IMR-90 (cell line): ENCODE measurements at regions not wholly inside any gene's neighbourhood (a gene's known extent, or its start where the extent isn't known, plus 50 kb on each side); places are given as distances from the start of the nearest gene placed in this dataset.

Experiments
- ATAC-seq: fragments of 200-7000 bp; cut with Tn5 transposase; 2 replicates; pipeline ENCODE4 v1.9.1; 2020; ENCODE audit warnings: low read depth, mild to moderate bottlenecking, moderate library complexity
- BruUV-seq: library from RNA; stranded (reverse); fragments of 400-500 nt; replicated peaks from 2 replicates; lab custom pipeline; 2021; lab: Mats Ljungman, UMichigan
- CTCF ChIA-PET: fragments of 300-600 bp; formaldehyde crosslinking; extraction: SDS; loops from one replicate; lab custom pipeline; 2021; ENCODE audit warnings: antibody characterized with exemption; lab: Yijun Ruan, JAX
- POLR2A ChIA-PET: fragments of 300-600 bp; sonication (Branson Sonifier 250); formaldehyde crosslinking; loops from one replicate; lab custom pipeline; 2022; ENCODE audit warnings: antibody characterized with exemption; ENCODE audit not compliant: unreplicated experiment; lab: Charles Lee
- DNase-seq: peaks from one replicate; pipeline ENCODE4 v3.0.0; 2013
- H2AFZ ChIP-seq: replicated peaks from 2 replicates; pipeline ENCODE3; 2013; ENCODE audit warnings: low read length, mild to moderate bottlenecking; ENCODE audit not compliant: poor library complexity
- H2AK5ac ChIP-seq: 2 replicates; pipeline ENCODE4 v1.6.1; 2013; ENCODE audit warnings: low read depth, low read length, inconsistent platforms
- H2AK9ac ChIP-seq: replicated peaks from 2 replicates; pipeline ENCODE3; 2013; ENCODE audit warnings: mild to moderate bottlenecking, low read depth, low read length, moderate library complexity; ENCODE audit not compliant: poor library complexity
- H2BK120ac ChIP-seq: 2 replicates; pipeline ENCODE4 v1.6.1; 2013; ENCODE audit warnings: low read depth, low read length, inconsistent platforms
- H2BK15ac ChIP-seq: 3 replicates; pipeline ENCODE4 v1.6.1; 2013; ENCODE audit warnings: low read depth, low read length, inconsistent platforms
- H2BK20ac ChIP-seq: 2 replicates; pipeline ENCODE4 v1.6.1; 2013; ENCODE audit warnings: low read depth, mild to moderate bottlenecking, inconsistent platforms, low read length, moderate library complexity
- H2BK5ac ChIP-seq: 2 replicates; pipeline ENCODE4 v1.6.1; 2013; ENCODE audit warnings: mild to moderate bottlenecking, low read depth, low read length, inconsistent platforms; ENCODE audit not compliant: poor library complexity, severe bottlenecking
- H3K14ac ChIP-seq: replicated peaks from 2 replicates; pipeline ENCODE4 v1.6.1; 2013; ENCODE audit warnings: low read depth, low read length, inconsistent platforms
- H3K18ac ChIP-seq: 2 replicates; pipeline ENCODE4 v1.6.1; 2013; ENCODE audit warnings: low read depth, low read length, control low read depth
- H3K23ac ChIP-seq: 2 replicates; pipeline ENCODE4 v1.6.1; 2013; ENCODE audit warnings: low read depth, low read length, inconsistent platforms
- H3K27ac ChIP-seq: 2 replicates; pipeline ENCODE4 v1.5.1; 2013; ENCODE audit warnings: mild to moderate bottlenecking, control low read depth, low read length; ENCODE audit not compliant: insufficient read depth
- H3K27me3 ChIP-seq: 2 replicates; pipeline ENCODE4 v1.6.1; 2013; ENCODE audit warnings: low read length; ENCODE audit not compliant: control insufficient read depth, insufficient read depth
- H3K36me3 ChIP-seq: 2 replicates; pipeline ENCODE4 v1.6.1; 2013; ENCODE audit warnings: low read length, mixed read lengths; ENCODE audit not compliant: control insufficient read depth, insufficient read depth
- H3K4ac ChIP-seq: 2 replicates; pipeline ENCODE4 v1.6.1; 2013; ENCODE audit warnings: low read depth, low read length, inconsistent platforms
- H3K4me1 ChIP-seq: 2 replicates; pipeline ENCODE4 v1.6.1; 2013; ENCODE audit warnings: low read length, mixed read lengths; ENCODE audit not compliant: control insufficient read depth, insufficient read depth
- H3K4me2 ChIP-seq: 2 replicates; pipeline ENCODE4 v1.6.1; 2013; ENCODE audit warnings: low read depth, mild to moderate bottlenecking, control low read depth, low read length, moderate library complexity
- H3K4me3 ChIP-seq: 2 replicates; pipeline ENCODE4 v1.5.1; 2013; ENCODE audit warnings: low read depth, mild to moderate bottlenecking, control low read depth, low read length, moderate library complexity; ENCODE audit not compliant: insufficient read depth
- H3K56ac ChIP-seq: 2 replicates; pipeline ENCODE4 v1.6.1; 2013; ENCODE audit warnings: low read length, inconsistent platforms; ENCODE audit not compliant: insufficient read depth; ENCODE audit errors: extremely low read depth
- H3K79me1 ChIP-seq, 2 experiments: 2 replicates each; pipeline ENCODE4 v1.6.1; 2013; ENCODE audit warnings: low read length in 2 of 2, inconsistent platforms in 1 of 2, low read depth in 1 of 2
- H3K9ac ChIP-seq: 2 replicates; pipeline ENCODE4 v1.6.1; 2013; ENCODE audit warnings: low read depth, low read length, control low read depth
- H3K9me1 ChIP-seq: 2 replicates; pipeline ENCODE4 v1.6.1; 2013; ENCODE audit warnings: low read length, inconsistent platforms; ENCODE audit not compliant: insufficient read depth
- H3K9me3 ChIP-seq: 2 replicates; pipeline ENCODE4 v1.6.1; 2013; ENCODE audit warnings: low read length; ENCODE audit not compliant: control insufficient read depth, insufficient read depth
- H4K20me1 ChIP-seq: 2 replicates; pipeline ENCODE4 v1.6.1; 2013; ENCODE audit warnings: low read length, inconsistent platforms; ENCODE audit not compliant: insufficient read depth
- H4K5ac ChIP-seq: 2 replicates; pipeline ENCODE4 v1.6.1; 2013; ENCODE audit warnings: mild to moderate bottlenecking, low read depth, low read length, control low read depth
- H4K8ac ChIP-seq, 2 experiments: 2 replicates each; pipeline ENCODE4 v1.6.1; 2013; ENCODE audit warnings: low read depth in 2 of 2, low read length in 2 of 2, control low read depth in 1 of 2, inconsistent platforms in 1 of 2
- H4K91ac ChIP-seq: 2 replicates; pipeline ENCODE4 v1.6.1; 2013; ENCODE audit warnings: low read depth, low read length, inconsistent platforms; ENCODE audit not compliant: insufficient read depth
- CEBPB ChIP-seq: IDR thresholded peaks from 2 replicates; pipeline ENCODE4 v1.6.1; 2012; ENCODE audit warnings: low read depth, low read length, improper control_type of control experiment
- FOS ChIP-seq: fragments of 150-350 bp; IDR thresholded peaks from 2 replicates; pipeline ENCODE4 v1.6.1; 2016; ENCODE audit warnings: low read depth, low read length
- MAFK ChIP-seq: IDR thresholded peaks from 2 replicates; pipeline ENCODE4 v1.6.1; 2012; ENCODE audit warnings: low read depth, low read length, improper control_type of control experiment
- RCOR1 ChIP-seq: IDR thresholded peaks from 2 replicates; pipeline ENCODE4 v1.6.1; 2012; ENCODE audit warnings: mild to moderate bottlenecking, low read length, improper control_type of control experiment; ENCODE audit not compliant: insufficient replicate concordance
- WGBS, 2 experiments: methylation state at CpG; one replicate each; pipeline versions ENCODE4 v1.1.5 to v1.1.7; 2013; ENCODE audit warnings: missing lambda C conversion rate in 2 of 2; ENCODE audit not compliant: insufficient read length in 1 of 2; ENCODE audit errors: extremely low coverage in 2 of 2; 5-methylcytosine and 5-hydroxymethylcytosine counted together
- dilution Hi-C: fragments of 300-500 bp; cut with HindIII; formaldehyde crosslinking; loops from one replicate; pipeline ENCODE4 v1.14.3; 2018; ENCODE audit warnings: low sequenced_read_pairs; ENCODE audit not compliant: unreplicated experiment
- in situ Hi-C: fragments of 300-500 bp; cut with MboI; formaldehyde crosslinking; loops from 3 replicates; pipeline ENCODE4 v1.14.3; 2019; ENCODE audit warnings: low sequenced_read_pairs, inconsistent platforms, mixed read lengths
- intact Hi-C: fragments of 100-400 bp; cut with micrococcal nuclease; formaldehyde crosslinking; loops from 2 replicates; pipeline ENCODE4 v1.10.0; 2022

GRCh38 chr2:223000872-223001796, 50.9 kb upstream of the KCNE4 start:
- Histone ChIP-seq H3K9ac (no peak overlapping the region), H3K27me3 (no peaks in the 10 kb centered on the region), H3K4ac (no peak overlapping the region), H2BK20ac (peak overlapping the region; percentile 39; the same call in 1 of the 2 replicates), H3K4me3 (no peak overlapping the region), H2AK9ac (no peak overlapping the region), H3K4me1 (peaks cover 12% of the 10 kb centered on the region), H3K18ac (peak overlapping the region; percentile 81; the same call in 1 of the 2 replicates), H2AK5ac (0 out of 2 replicates have a peak overlapping the region, but pooled peaks have one; percentile 7), H3K4me2 (no peak overlapping the region; the same call in 1 of the 2 replicates), H4K91ac (no peak overlapping the region; the same call in 1 of the 2 replicates), H4K8ac (peak overlapping the region in 1 of 2 experiments; percentile 31; a peak in 1 of 4 replicates), H2BK5ac (no peak overlapping the region), H3K79me1 (no peaks in the 10 kb centered on the region), H3K36me3 (no peaks in the 10 kb centered on the region), H3K27ac (no peak overlapping the region), H2BK15ac (peak overlapping the region; percentile 63; the same call in 1 of the 3 replicates), H3K14ac (0 out of 2 replicates have a peak overlapping the region, but pooled peaks have one; percentile 26), H4K20me1 (no peaks in the 10 kb centered on the region), H3K56ac (no peak overlapping the region), H2AFZ (no peak overlapping the region), H3K9me1 (no peaks in the 10 kb centered on the region), H4K5ac (peak overlapping the region; percentile 49; the same call in 1 of the 2 replicates), H3K23ac (no peak overlapping the region; the same call in 1 of the 2 replicates), H3K9me3 (no peaks in the 10 kb centered on the region), H2BK120ac (0 out of 2 replicates have a peak overlapping the region, but pooled peaks have one; percentile 47)
- TF ChIP-seq RCOR1: no peak
- peak; percentile 71; the same call in 1 of the 2 replicates for TF ChIP-seq MAFK
- TF ChIP-seq CEBPB: peak; percentile 91
- TF ChIP-seq FOS: no peak
- BruUV-seq: no TSS peak
- in situ Hi-C loops: no loop called here
- no peak for ATAC-seq
- CTCF ChIA-PET: no interaction called here
- intact Hi-C loops: no loop called here
- 78% methylated on average over 4 of the region's 12 CpGs; no CpG with 5 or more reads in 1 of the 2 experiments for WGBS, 2 experiments
- DNase-seq: no peak
- dilution Hi-C loops: no loop called here
- POLR2A ChIA-PET: no interaction called here
